ENCODE measurements at regions not wholly inside any gene's neighbourhood (a gene's known extent, or its start where the extent isn't known, plus 50 kb on each side); places are given as distances from the start of the nearest gene placed in this dataset.

DNA sequence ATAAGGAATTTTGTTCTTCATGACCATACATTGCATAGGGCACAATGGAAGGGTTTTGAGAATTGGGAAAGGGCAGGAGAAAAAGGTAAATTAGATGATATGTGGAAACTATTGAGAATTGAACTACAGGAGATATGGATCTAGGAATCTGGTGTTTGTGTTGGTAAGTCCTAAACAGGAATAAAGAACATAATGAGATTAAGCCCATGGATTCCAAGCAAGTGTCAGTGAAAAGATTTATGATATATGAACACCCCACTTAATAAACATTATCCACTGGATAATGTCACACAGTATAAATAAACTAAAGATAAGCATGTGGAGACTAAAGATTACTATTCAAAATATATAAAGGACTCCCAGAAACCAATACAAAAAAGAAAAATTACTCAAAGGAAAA lies 98.2 kb downstream of the TNFSF18 start:
- H3K4me2 ChIP-seq (ENCODE audit: control insufficient read depth, extremely low read depth, insufficient read depth, low read depth, low read length), result peak overlapping the region; percentile 44
- no peak for TF ChIP-seq CTCF (optimal IDR thresholded peaks at IDR 0.05 in 1 of 3, IDR thresholded peaks at IDR 0.05 in 1 of 3, conservative IDR thresholded peaks at IDR 0.05 in 1 of 3; ENCODE audit: extremely low read depth in 1 of 3, insufficient read depth in 2 of 3, low read length in 3 of 3)
- no peak for TF ChIP-seq EZH2 (IDR thresholded peaks at IDR 0.05; ENCODE audit: low read length)
- DNase-seq (ENCODE audit: low read depth, low spot score), result no peak
- peaks cover 24% of the 10 kb centered on the region for H3K4me1 ChIP-seq (ENCODE audit: control insufficient read depth, extremely low read depth, insufficient read depth, low read length)
- H3K79me2 ChIP-seq (ENCODE audit: control insufficient read depth, insufficient read depth, low read length), result no peaks in the 10 kb centered on the region
- no peak overlapping the region for H3K27ac ChIP-seq (ENCODE audit: control insufficient read depth, insufficient read depth, low read length)
- H3K9me3 ChIP-seq (ENCODE audit: control insufficient read depth, low read depth, low read length), result no peaks in the 10 kb centered on the region
- no peaks in the 10 kb centered on the region for H4K20me1 ChIP-seq (ENCODE audit: control insufficient read depth, extremely low read depth, insufficient read depth, low read length)
- H3K9me1 ChIP-seq (ENCODE audit: control insufficient read depth, extremely low read depth, insufficient read depth, low read length), result no peaks in the 10 kb centered on the region
- dilution Hi-C loops (cut with MboI; ENCODE audit: extremely low pct_ligation_motif_present, low sequenced_read_pairs), result no loop called here
- no peaks in the 10 kb centered on the region for H3K27me3 ChIP-seq (ENCODE audit: control insufficient read depth, extremely low read depth, insufficient read depth, low read length)
- no peak for FAIRE-seq
- H3K9ac ChIP-seq (ENCODE audit: control insufficient read depth, extremely low read depth, insufficient read depth, low read length), result no peak overlapping the region
- H3K36me3 ChIP-seq (ENCODE audit: control insufficient read depth in 2 of 2, extremely low read depth in 1 of 2, insufficient read depth in 2 of 2, low read length in 2 of 2), result no peaks in the 10 kb centered on the region
- no peak overlapping the region for H2AFZ ChIP-seq (ENCODE audit: control insufficient read depth, low read length)
- H3K4me3 ChIP-seq (ENCODE audit: control insufficient read depth in 2 of 3, extremely low read depth in 1 of 3, insufficient read depth in 2 of 3, low read depth in 1 of 3, low read length in 3 of 3), result no peak overlapping the region

GRCh38 chr1:172954476-172955150 lies 96.1 kb downstream of the TNFSF18 start:
- H3K36me3 ChIP-seq (ENCODE audit: control insufficient read depth in 2 of 2, extremely low read depth in 1 of 2, insufficient read depth in 2 of 2, low read length in 2 of 2), result no peaks in the 10 kb centered on the region
- DNase-seq (ENCODE audit: low read depth, low spot score) (no peak), FAIRE-seq (peak; percentile 29)
- no peaks in the 10 kb centered on the region for H4K20me1 ChIP-seq (ENCODE audit: control insufficient read depth, extremely low read depth, insufficient read depth, low read length)
- no peaks in the 10 kb centered on the region for H3K9me1 ChIP-seq (ENCODE audit: control insufficient read depth, extremely low read depth, insufficient read depth, low read length)
- H2AFZ ChIP-seq (ENCODE audit: control insufficient read depth, low read length), result no peak overlapping the region
- H3K4me3 ChIP-seq (ENCODE audit: control insufficient read depth in 2 of 3, extremely low read depth in 1 of 3, insufficient read depth in 2 of 3, low read depth in 1 of 3, low read length in 3 of 3), result no peak overlapping the region
- H3K9me3 ChIP-seq (ENCODE audit: control insufficient read depth, low read depth, low read length), result no peaks in the 10 kb centered on the region
- no peaks in the 10 kb centered on the region for H3K79me2 ChIP-seq (ENCODE audit: control insufficient read depth, insufficient read depth, low read length)
- no peak for TF ChIP-seq CTCF (optimal IDR thresholded peaks at IDR 0.05 in 1 of 3, IDR thresholded peaks at IDR 0.05 in 1 of 3, conservative IDR thresholded peaks at IDR 0.05 in 1 of 3; ENCODE audit: extremely low read depth in 1 of 3, insufficient read depth in 2 of 3, low read length in 3 of 3)
- TF ChIP-seq EZH2 (IDR thresholded peaks at IDR 0.05; ENCODE audit: low read length), result no peak
- no peak overlapping the region for H3K27ac ChIP-seq (ENCODE audit: control insufficient read depth, insufficient read depth, low read length)
- no peak overlapping the region for H3K4me2 ChIP-seq (ENCODE audit: control insufficient read depth, extremely low read depth, insufficient read depth, low read depth, low read length)
- dilution Hi-C loops (cut with MboI; ENCODE audit: extremely low pct_ligation_motif_present, low sequenced_read_pairs), result no loop called here
- H3K4me1 ChIP-seq (ENCODE audit: control insufficient read depth, extremely low read depth, insufficient read depth, low read length), result peaks cover 16% of the 10 kb centered on the region
- H3K27me3 ChIP-seq (ENCODE audit: control insufficient read depth, extremely low read depth, insufficient read depth, low read length), result no peaks in the 10 kb centered on the region
- no peak overlapping the region for H3K9ac ChIP-seq (ENCODE audit: control insufficient read depth, extremely low read depth, insufficient read depth, low read length)
